ENCODE measurements at regions not wholly inside any gene's neighbourhood (a gene's known extent, or its start where the extent isn't known, plus 50 kb on each side); places are given as distances from the start of the nearest gene placed in this dataset.

GRCh38 chr4:136599890-136600289, 932.4 kb downstream of the PCDH18 start:
- Histone ChIP-seq H3K9ac (ENCODE audit: low read length) (no peak overlapping the region), H3F3A (ENCODE audit: insufficient read depth, low read length) (no peaks in the 10 kb centered on the region), H3K4me1 (ENCODE audit: insufficient read depth, low read length, severe bottlenecking) (no peaks in the 10 kb centered on the region), H3K4me3 (ENCODE audit: low read depth, low read length, poor library complexity, severe bottlenecking) (no peak overlapping the region), H2AFZ (ENCODE audit: low read length) (no peak overlapping the region), H3K79me2 (ENCODE audit: insufficient read depth, low read length) (no peaks in the 10 kb centered on the region), H4K20me1 (ENCODE audit: insufficient read depth, low read length) (no peaks in the 10 kb centered on the region), H3K27me3 (ENCODE audit: insufficient read depth, low read length) (no peaks in the 10 kb centered on the region), H3K27ac (ENCODE audit: low read depth, low read length, poor library complexity, severe bottlenecking) (no peak overlapping the region), H3K9me3 (ENCODE audit: low read length) (no peaks in the 10 kb centered on the region), H3K36me3 (ENCODE audit: insufficient read depth, low read length) (no peaks in the 10 kb centered on the region), H3K4me2 (ENCODE audit: low read length) (no peak overlapping the region), H3K9me2 (ENCODE audit: low read depth, low read length) (no peaks in the 10 kb centered on the region)
- no peak for TF ChIP-seq EZH2 (IDR thresholded peaks at IDR 0.05; ENCODE audit: borderline replicate concordance, low read length)
- no peak for TF ChIP-seq CTCF (IDR thresholded peaks at IDR 0.05; ENCODE audit: low read length)

- Histone ChIP-seq H3K9me3 (ENCODE audit: low read length) (no peaks in the 10 kb centered on the region), H3K9ac (ENCODE audit: low read length) (no peak overlapping the region), H4K20me1 (ENCODE audit: insufficient read depth, low read length) (no peaks in the 10 kb centered on the region), H2AFZ (ENCODE audit: low read length) (no peak overlapping the region), H3K36me3 (ENCODE audit: insufficient read depth, low read length) (no peaks in the 10 kb centered on the region), H3K27me3 (ENCODE audit: insufficient read depth, low read length) (no peaks in the 10 kb centered on the region), H3F3A (ENCODE audit: insufficient read depth, low read length) (no peaks in the 10 kb centered on the region), H3K4me2 (ENCODE audit: low read length) (no peak overlapping the region), H3K79me2 (ENCODE audit: insufficient read depth, low read length) (no peaks in the 10 kb centered on the region), H3K9me2 (ENCODE audit: low read depth, low read length) (no peaks in the 10 kb centered on the region), H3K4me3 (ENCODE audit: low read depth, low read length, poor library complexity, severe bottlenecking) (no peak overlapping the region), H3K27ac (ENCODE audit: low read depth, low read length, poor library complexity, severe bottlenecking) (no peak overlapping the region), H3K4me1 (ENCODE audit: insufficient read depth, low read length, severe bottlenecking) (no peaks in the 10 kb centered on the region)
- TF ChIP-seq CTCF (IDR thresholded peaks at IDR 0.05; ENCODE audit: low read length), result no peak
- no peak for TF ChIP-seq EZH2 (IDR thresholded peaks at IDR 0.05; ENCODE audit: borderline replicate concordance, low read length)
Observed at GRCh38 chr4:136590440-136590839, 941.9 kb downstream of the PCDH18 start.

- H3K79me2 ChIP-seq (ENCODE audit: insufficient read depth, low read length), result no peaks in the 10 kb centered on the region
- H3K27me3 ChIP-seq (ENCODE audit: insufficient read depth, low read length), result no peaks in the 10 kb centered on the region
- no peak overlapping the region for H3K9ac ChIP-seq (ENCODE audit: low read length)
Observed at GRCh38 chr4:136583567-136583966, 948.7 kb downstream of the PCDH18 start.

More at GRCh38 chr4:136583567-136583966, 948.7 kb downstream of the PCDH18 start:
- Histone ChIP-seq H3F3A (ENCODE audit: insufficient read depth, low read length) (no peaks in the 10 kb centered on the region), H3K9me2 (ENCODE audit: low read depth, low read length) (no peaks in the 10 kb centered on the region), H2AFZ (ENCODE audit: low read length) (no peak overlapping the region), H4K20me1 (ENCODE audit: insufficient read depth, low read length) (no peaks in the 10 kb centered on the region), H3K4me1 (ENCODE audit: insufficient read depth, low read length, severe bottlenecking) (no peaks in the 10 kb centered on the region), H3K36me3 (ENCODE audit: insufficient read depth, low read length) (no peaks in the 10 kb centered on the region), H3K4me2 (ENCODE audit: low read length) (no peak overlapping the region), H3K9me3 (ENCODE audit: low read length) (no peaks in the 10 kb centered on the region), H3K4me3 (ENCODE audit: low read depth, low read length, poor library complexity, severe bottlenecking) (no peak overlapping the region), H3K27ac (ENCODE audit: low read depth, low read length, poor library complexity, severe bottlenecking) (no peak overlapping the region)
- TF ChIP-seq EZH2 (IDR thresholded peaks at IDR 0.05; ENCODE audit: borderline replicate concordance, low read length) (no peak), CTCF (IDR thresholded peaks at IDR 0.05; ENCODE audit: low read length) (no peak)

Data from OCI-LY1 (cell line).